ENCODE measurements at regions not wholly inside any gene's neighbourhood (a gene's known extent, or its start where the extent isn't known, plus 50 kb on each side); places are given as distances from the start of the nearest gene placed in this dataset.

DNA sequence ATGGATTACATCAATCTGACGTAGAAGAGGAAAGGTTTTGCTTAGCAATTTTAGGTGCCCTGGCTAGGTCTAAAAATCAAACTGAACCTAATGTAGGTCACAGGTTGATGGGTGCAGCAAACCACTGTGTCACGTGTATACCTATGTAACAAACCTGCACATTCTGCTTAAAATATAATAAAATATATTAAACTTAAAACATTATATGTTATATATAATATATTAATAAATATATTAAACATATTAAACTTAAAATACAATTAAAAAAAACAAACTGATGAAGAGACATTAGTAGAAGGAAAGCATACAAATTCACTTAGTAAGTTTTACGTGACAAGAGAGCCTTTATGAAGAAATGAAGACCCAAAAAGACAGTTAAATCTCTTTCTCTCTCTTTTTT, 51.7 kb upstream of the FBXL17 start:
- no peak overlapping the region for H3K27ac ChIP-seq (ENCODE audit: low read depth, low read length)
- H3K4me3 ChIP-seq (ENCODE audit: low read depth in 1 of 2, low read length in 2 of 2): no peak overlapping the region
- H3K27me3 ChIP-seq (ENCODE audit: control insufficient read depth in 1 of 2, insufficient read depth in 2 of 2, low read length in 2 of 2): peaks cover 0 to 2% of the 10 kb centered on the region in 2 donors
- H3K9me3 ChIP-seq (ENCODE audit: control insufficient read depth in 1 of 2, low read length in 2 of 2): no peaks in the 10 kb centered on the region
- H3K9ac ChIP-seq (ENCODE audit: low read depth in 1 of 2, low read length in 2 of 2): no peak overlapping the region
- no peaks in the 10 kb centered on the region for H3K36me3 ChIP-seq (ENCODE audit: control insufficient read depth in 1 of 2, insufficient read depth in 2 of 2, low read length in 2 of 2)
- H3K4me1 ChIP-seq (ENCODE audit: control insufficient read depth in 1 of 2, insufficient read depth in 2 of 2, low read length in 2 of 2): no peaks in the 10 kb centered on the region

DNA sequence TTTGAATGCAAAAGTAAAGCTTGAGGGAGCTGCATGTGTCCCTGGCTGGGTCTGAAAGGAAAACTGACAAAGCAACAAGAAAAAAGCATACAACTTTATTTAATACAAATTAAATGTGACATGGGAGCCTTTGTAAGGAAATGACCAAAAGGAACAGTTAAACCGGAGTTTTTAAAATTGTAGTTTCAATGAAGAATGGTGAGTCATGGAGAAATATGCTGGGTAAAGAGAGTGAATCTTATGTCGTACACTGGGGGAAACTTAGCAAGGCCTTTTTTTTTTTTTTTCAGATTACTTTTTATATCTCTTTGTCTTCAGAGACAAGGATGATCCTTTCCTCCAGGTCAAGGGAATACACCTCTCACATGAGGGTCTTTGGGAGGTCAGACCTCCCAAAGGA, 50.1 kb upstream of the FBXL17 start:
- Histone ChIP-seq H3K27me3 (ENCODE audit: control insufficient read depth in 1 of 2, insufficient read depth in 2 of 2, low read length in 2 of 2) (peaks cover 0 to 4% of the 10 kb centered on the region in 2 donors), H3K4me3 (ENCODE audit: low read depth in 1 of 2, low read length in 2 of 2) (no peak overlapping the region), H3K9ac (ENCODE audit: low read depth in 1 of 2, low read length in 2 of 2) (no peak overlapping the region), H3K36me3 (ENCODE audit: control insufficient read depth in 1 of 2, insufficient read depth in 2 of 2, low read length in 2 of 2) (no peaks in the 10 kb centered on the region), H3K4me1 (ENCODE audit: control insufficient read depth in 1 of 2, insufficient read depth in 2 of 2, low read length in 2 of 2) (no peaks in the 10 kb centered on the region), H3K27ac (ENCODE audit: low read depth, low read length) (no peak overlapping the region), H3K9me3 (ENCODE audit: control insufficient read depth in 1 of 2, low read length in 2 of 2) (no peaks in the 10 kb centered on the region)
